GM10248 (cell line): ENCODE measurements at regions not wholly inside any gene's neighbourhood (a gene's known extent, or its start where the extent isn't known, plus 50 kb on each side); places are given as distances from the start of the nearest gene placed in this dataset.

Experiments used
- CTCF ChIA-PET: fragments of 300-600 bp; sonication (Branson Sonifier 250); formaldehyde crosslinking; extraction: SDS; loops from one replicate; lab custom pipeline; 2021; ENCODE audit warnings: antibody characterized with exemption; lab: Yijun Ruan, JAX
- POLR2A ChIA-PET: fragments of 350-650 bp; sonication (Branson Sonifier 250); formaldehyde crosslinking; extraction: SDS; loops from one replicate; lab custom pipeline; 2020; ENCODE audit warnings: antibody characterized with exemption; lab: Yijun Ruan, JAX
- DNase-seq: peaks from one replicate; pipeline ENCODE4 v3.0.0; 2012; ENCODE audit errors: extremely low spot score
- TF ChIP-seq, protein P1 (sequence below): IDR thresholded peaks from 2 replicates; pipeline ENCODE4 v1.5.1; 2012; ENCODE audit warnings: mild to moderate bottlenecking, low read depth; ENCODE audit errors: extremely low read depth, missing control alignments, control extremely low read depth

DNA sequence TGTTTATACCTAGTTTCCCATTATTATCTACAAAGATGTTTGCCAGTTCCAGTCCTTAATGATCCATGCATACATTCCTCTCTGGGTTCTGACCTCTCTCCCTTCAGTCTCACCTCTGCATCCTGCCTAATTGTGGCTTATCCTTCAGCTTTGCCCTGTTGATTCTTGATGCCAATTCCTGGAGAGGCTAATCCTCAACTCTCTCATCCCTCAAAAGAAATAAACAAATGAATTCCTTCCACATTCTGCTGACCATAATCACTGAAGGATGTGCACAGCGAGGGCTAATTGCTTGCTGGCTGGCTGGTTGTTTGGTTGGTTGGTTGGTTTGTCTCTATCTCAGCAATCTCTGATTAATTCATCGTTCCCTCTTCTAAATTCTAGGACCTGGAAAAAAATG, 113.8 kb downstream of the IRS2 start:
- no peak for DNase-seq
- TF ChIP-seq, protein P1, sequence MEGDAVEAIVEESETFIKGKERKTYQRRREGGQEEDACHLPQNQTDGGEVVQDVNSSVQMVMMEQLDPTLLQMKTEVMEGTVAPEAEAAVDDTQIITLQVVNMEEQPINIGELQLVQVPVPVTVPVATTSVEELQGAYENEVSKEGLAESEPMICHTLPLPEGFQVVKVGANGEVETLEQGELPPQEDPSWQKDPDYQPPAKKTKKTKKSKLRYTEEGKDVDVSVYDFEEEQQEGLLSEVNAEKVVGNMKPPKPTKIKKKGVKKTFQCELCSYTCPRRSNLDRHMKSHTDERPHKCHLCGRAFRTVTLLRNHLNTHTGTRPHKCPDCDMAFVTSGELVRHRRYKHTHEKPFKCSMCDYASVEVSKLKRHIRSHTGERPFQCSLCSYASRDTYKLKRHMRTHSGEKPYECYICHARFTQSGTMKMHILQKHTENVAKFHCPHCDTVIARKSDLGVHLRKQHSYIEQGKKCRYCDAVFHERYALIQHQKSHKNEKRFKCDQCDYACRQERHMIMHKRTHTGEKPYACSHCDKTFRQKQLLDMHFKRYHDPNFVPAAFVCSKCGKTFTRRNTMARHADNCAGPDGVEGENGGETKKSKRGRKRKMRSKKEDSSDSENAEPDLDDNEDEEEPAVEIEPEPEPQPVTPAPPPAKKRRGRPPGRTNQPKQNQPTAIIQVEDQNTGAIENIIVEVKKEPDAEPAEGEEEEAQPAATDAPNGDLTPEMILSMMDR, result no peak
- ChIA-PET POLR2A (no interaction called here), CTCF (no interaction called here)

DNA sequence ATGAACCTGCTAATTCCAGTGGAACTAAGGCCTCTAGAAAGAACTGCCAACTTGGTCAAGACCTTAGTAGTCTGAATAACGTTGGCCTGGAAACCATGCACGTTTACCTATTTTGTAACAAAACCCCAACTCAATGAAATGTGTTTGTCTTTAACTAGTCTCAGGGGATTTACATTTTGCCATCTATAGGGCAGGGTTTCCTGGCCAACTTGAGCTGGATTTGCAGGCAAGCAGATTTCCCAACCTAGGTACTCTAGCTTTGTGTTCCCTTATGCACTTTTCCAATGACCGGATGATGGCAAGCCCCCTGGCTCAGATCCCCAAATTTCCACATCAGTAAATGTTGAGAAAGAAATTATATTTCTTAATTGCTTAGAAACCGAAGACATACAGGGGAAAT, 114.5 kb downstream of the IRS2 start:
- ChIA-PET CTCF (no interaction called here), POLR2A (no interaction called here)
- no peak for DNase-seq
- TF ChIP-seq, protein P1, result no peak

DNA sequence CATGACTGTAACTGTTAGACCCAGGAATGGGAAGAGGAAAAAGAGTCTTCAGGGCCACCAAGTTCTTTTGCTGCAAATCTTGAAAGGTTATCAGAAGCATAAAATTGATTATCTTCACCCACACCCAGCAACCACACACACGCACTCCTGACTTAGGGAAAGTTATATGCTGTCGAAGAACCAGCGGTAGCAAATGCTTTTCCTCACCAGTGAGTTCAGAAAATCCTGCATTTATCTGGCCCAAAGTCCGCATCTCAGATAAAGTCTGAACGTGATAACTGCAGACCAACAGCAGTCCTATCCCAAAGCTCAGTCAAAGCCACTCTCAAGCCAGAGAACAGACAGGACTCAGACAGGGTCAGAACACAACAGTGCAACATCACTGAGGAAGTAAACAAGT, 115.6 kb downstream of the IRS2 start:
- ChIA-PET CTCF (no interaction called here), POLR2A (no interaction called here)
- TF ChIP-seq, protein P1, result no peak
- no peak for DNase-seq

DNA sequence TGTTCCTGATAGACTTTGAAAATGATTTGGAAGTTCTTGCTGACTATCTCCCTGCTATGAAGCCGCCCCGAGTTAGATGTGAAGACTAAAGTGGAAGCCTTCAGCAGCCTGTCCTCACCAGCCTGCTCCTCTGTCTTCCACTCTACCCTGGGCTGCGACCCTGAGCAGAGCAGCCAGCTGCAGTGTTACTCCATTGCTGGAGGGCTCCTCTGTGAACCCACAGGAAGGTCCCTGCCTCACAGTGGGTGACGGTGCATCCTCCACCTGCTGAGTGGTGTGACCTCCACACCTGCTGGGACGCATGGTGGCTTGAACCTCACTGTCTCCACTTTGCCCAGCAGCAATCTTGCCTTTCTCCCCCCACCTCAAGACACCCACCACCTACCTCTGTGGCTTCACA, 116.4 kb downstream of the IRS2 start:
- CTCF ChIA-PET, result no interaction called here
- POLR2A ChIA-PET, result no interaction called here
- DNase-seq, result no peak
- TF ChIP-seq, protein P1, result no peak

DNA sequence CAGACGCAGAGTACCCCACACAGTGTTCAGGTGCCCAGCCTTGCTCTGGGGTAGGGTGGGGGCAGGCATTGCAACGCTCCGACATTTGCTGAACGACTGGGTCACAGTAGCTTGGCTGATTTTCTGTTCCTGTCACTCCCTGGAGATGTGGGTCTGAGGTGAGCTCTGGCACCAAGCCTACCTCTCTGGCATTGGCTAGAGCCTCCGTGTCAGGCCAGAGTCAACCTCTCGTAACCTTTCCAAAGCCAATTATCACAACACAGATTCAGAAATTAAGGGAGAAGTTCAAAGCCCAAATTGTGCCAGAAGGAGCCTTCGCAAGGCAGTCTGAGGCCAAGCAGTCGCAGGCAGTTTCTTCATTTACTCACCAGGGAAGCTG, 117.2 kb downstream of the IRS2 start:
- ChIA-PET POLR2A (no interaction called here), CTCF (no interaction called here)

DNA sequence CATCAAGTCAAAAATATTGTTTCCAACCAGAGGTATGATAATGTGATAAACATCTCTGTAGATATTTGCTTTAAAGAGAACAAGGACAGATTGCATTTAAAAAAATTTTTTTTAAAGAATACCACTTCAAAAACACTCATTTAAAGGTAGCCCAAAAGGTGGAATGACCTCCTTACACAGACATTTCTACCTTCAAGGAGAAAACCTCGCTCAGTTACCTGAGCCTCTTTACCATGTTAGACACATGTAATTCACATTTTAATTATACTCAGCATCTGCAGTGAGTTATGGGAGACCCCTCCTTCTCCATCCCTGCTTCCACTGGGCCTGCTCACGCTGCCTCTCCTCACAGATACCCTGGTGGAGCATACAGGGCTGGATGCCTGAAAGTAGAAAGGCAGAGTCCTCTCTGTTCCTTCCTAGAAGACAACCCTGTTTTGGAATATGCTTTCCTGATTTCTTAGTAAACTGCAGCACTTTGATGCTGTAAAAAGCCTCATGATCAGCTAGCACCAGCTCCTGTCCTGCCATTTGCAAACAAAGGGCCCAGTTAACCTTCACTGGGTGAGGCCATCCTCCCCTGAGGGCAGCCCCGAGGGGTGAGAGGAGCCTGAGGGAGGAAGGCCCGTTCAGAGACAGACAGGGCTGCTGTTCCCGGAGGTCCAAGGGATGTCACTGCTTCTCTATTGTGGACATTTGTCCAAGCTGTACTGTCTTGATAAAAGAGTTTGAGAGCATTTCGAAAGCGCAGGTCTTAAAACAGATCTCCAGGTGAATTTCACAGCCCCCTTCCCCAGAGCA, 117.8 kb downstream of the IRS2 start:
- ChIA-PET CTCF (interaction anchor here (1.0 kb wide), 1 partner anchor 16 kb away, joined by 3 read pairs; no protein-coding TSS in a partner anchor), POLR2A (no interaction called here)
- DNase-seq, result no peak
- TF ChIP-seq, protein P1, result no peak

More for the DNA sequence above, 117.2 kb downstream of the IRS2 start:
- DNase-seq, result no peak
- TF ChIP-seq, protein P1, result no peak
